ENCODE measurements at regions not wholly inside any gene's neighbourhood (a gene's known extent, or its start where the extent isn't known, plus 50 kb on each side); places are given as distances from the start of the nearest gene placed in this dataset.
A peak's percentile ranks its signal among the peaks of the same experiment; 100 is the strongest.
"Not testable (repeated sequence)": the region's sequence is repeated elsewhere in the genome, so short reads cannot be mapped to it uniquely, and the experiment has no call there.

- DNase-seq = no peak
Observed at GRCh38 chrX:114272096-114272686, 311.7 kb upstream of the HTR2C start.

GRCh38 chrX:114270371-114270770, 313.5 kb upstream of the HTR2C start:
- not testable (repeated sequence) for DNase-seq

- no peak for DNase-seq
Observed at GRCh38 chrX:114268643-114269042, 315.2 kb upstream of the HTR2C start.

- no peak for DNase-seq
Observed at GRCh38 chrX:114267142-114267541, 316.7 kb upstream of the HTR2C start.

GRCh38 chrX:114252186-114252585, 331.7 kb upstream of the HTR2C start:
- DNase-seq = no peak

GRCh38 chrX:114251575-114251974, 332.3 kb upstream of the HTR2C start:
- DNase-seq = no peak

- DNase-seq = no peak
Observed at GRCh38 chrX:114221445-114221844, 362.4 kb upstream of the HTR2C start.

- DNase-seq = no peak
Observed at GRCh38 chrX:114210879-114211278, 373.0 kb upstream of the HTR2C start.

- no peak for DNase-seq
Observed at GRCh38 chrX:114201622-114202021, 382.3 kb upstream of the HTR2C start.

- no peak for DNase-seq
Observed at GRCh38 chrX:114181195-114181594, 402.7 kb upstream of the HTR2C start.

- no peak for DNase-seq
Observed at GRCh38 chrX:114178126-114178525, 405.8 kb upstream of the HTR2C start.

GRCh38 chrX:114167276-114167675, 416.6 kb upstream of the HTR2C start:
- DNase-seq = not testable (repeated sequence)

- no peak for DNase-seq
Observed at GRCh38 chrX:114166601-114167000, 417.3 kb upstream of the HTR2C start.

- no peak for DNase-seq
Observed at GRCh38 chrX:114165537-114165936, 418.3 kb upstream of the HTR2C start.

- no peak for DNase-seq
Observed at GRCh38 chrX:114162068-114162735, 421.7 kb upstream of the HTR2C start.

- no peak for DNase-seq
Observed at GRCh38 chrX:114152801-114153200, 431.1 kb upstream of the HTR2C start.

- DNase-seq = peak; percentile 77
Observed at GRCh38 chrX:114152130-114152529, 431.8 kb upstream of the HTR2C start.

- DNase-seq = no peak
Observed at GRCh38 chrX:114134465-114134864, 449.4 kb upstream of the HTR2C start.

GRCh38 chrX:114127411-114128025, 456.4 kb upstream of the HTR2C start:
- no peak for DNase-seq

GRCh38 chrX:114127005-114127404, 456.9 kb upstream of the HTR2C start:
- no peak for DNase-seq

- no peak for DNase-seq
Observed at GRCh38 chrX:114101081-114101480, 482.8 kb upstream of the HTR2C start.

GRCh38 chrX:114097866-114098265, 486.0 kb upstream of the HTR2C start:
- no peak for DNase-seq

GRCh38 chrX:114097427-114097826, 486.5 kb upstream of the HTR2C start:
- DNase-seq = no peak

GRCh38 chrX:114095789-114096188, 488.1 kb upstream of the HTR2C start:
- no peak for DNase-seq

GRCh38 chrX:114087543-114087942, 496.3 kb upstream of the HTR2C start:
- DNase-seq = no peak

All from NCI-H226 (cell line).